Mesenchymal stem cell (in vitro differentiated cells and primary cell): ENCODE measurements at regions not wholly inside any gene's neighbourhood (a gene's known extent, or its start where the extent isn't known, plus 50 kb on each side); places are given as distances from the start of the nearest gene placed in this dataset.

Experiments used
- DNase-seq: peaks from one replicate; pipeline ENCODE4 v3.0.0-alpha.2; 2013
- H2AFZ ChIP-seq: one replicate; pipeline ENCODE4 v1.6.1; 2013; ENCODE audit warnings: low read depth, mild to moderate bottlenecking, control low read depth, inconsistent platforms, low read length, moderate library complexity
- H2AK5ac ChIP-seq: 2 replicates; pipeline ENCODE4 v1.6.1; 2013; ENCODE audit warnings: low read length, moderate library complexity, mild to moderate bottlenecking, inconsistent platforms; ENCODE audit not compliant: severe bottlenecking
- H2BK120ac ChIP-seq: one replicate; pipeline ENCODE4 v1.6.1; 2013; ENCODE audit warnings: low read depth, mild to moderate bottlenecking, inconsistent platforms, low read length, moderate library complexity
- H2BK12ac ChIP-seq, 2 experiments: one replicate each; pipeline ENCODE4 v1.6.1; 2013; ENCODE audit warnings: inconsistent platforms in 2 of 2, low read length in 2 of 2, mild to moderate bottlenecking in 2 of 2, moderate library complexity in 2 of 2, control low read depth in 1 of 2
- H2BK15ac ChIP-seq: one replicate; pipeline ENCODE4 v1.6.1; 2013; ENCODE audit warnings: mild to moderate bottlenecking, low read depth, inconsistent platforms; ENCODE audit not compliant: poor library complexity, severe bottlenecking
- H2BK5ac ChIP-seq: 2 replicates; pipeline ENCODE4 v1.6.1; 2013; ENCODE audit warnings: low read depth, mild to moderate bottlenecking, low read length, control low read depth, inconsistent platforms; ENCODE audit not compliant: poor library complexity, severe bottlenecking
- H3K14ac ChIP-seq, 2 experiments: one replicate each; pipeline ENCODE4 v1.6.1; 2013; ENCODE audit warnings: inconsistent platforms in 2 of 2, low read length in 2 of 2, control low read depth in 1 of 2, mild to moderate bottlenecking in 1 of 2, moderate library complexity in 1 of 2
- H3K18ac ChIP-seq, 2 experiments: one replicate each; pipeline ENCODE4 v1.6.1; 2013; ENCODE audit warnings: inconsistent platforms in 2 of 2, low read length in 2 of 2, control low read depth in 1 of 2, low read depth in 1 of 2, mild to moderate bottlenecking in 1 of 2
- H3K23ac ChIP-seq, 2 experiments: one replicate each; pipeline ENCODE4 v1.6.1; 2013; ENCODE audit warnings: inconsistent platforms in 2 of 2, low read length in 2 of 2, mild to moderate bottlenecking in 2 of 2, moderate library complexity in 2 of 2, control low read depth in 1 of 2
- H3K27ac ChIP-seq: 2 replicates; pipeline ENCODE4 v1.5.1; 2013; ENCODE audit warnings: mild to moderate bottlenecking, moderate library complexity, low read length, control low read depth, inconsistent platforms; ENCODE audit not compliant: poor library complexity, severe bottlenecking
- H3K27me3 ChIP-seq, 2 experiments: 2 replicates each; pipeline versions ENCODE4 v1.6.1 to v1.7.0; 2013; ENCODE audit warnings: low read length in 2 of 2, mild to moderate bottlenecking in 2 of 2, moderate library complexity in 2 of 2, control low read depth in 1 of 2, inconsistent platforms in 1 of 2; ENCODE audit not compliant: control insufficient read depth in 1 of 2, insufficient read depth in 1 of 2
- H3K36me3 ChIP-seq, 2 experiments: 2 replicates each; pipeline versions ENCODE4 v1.6.1 to v1.7.0; 2013; ENCODE audit warnings: low read length in 2 of 2, control low read depth in 1 of 2, inconsistent platforms in 1 of 2, low read depth in 1 of 2, mild to moderate bottlenecking in 1 of 2; ENCODE audit not compliant: insufficient read depth in 2 of 2, control insufficient read depth in 1 of 2
- H3K4ac ChIP-seq, 2 experiments: one replicate each; pipeline ENCODE4 v1.6.1; 2013; ENCODE audit warnings: inconsistent platforms in 2 of 2, low read length in 2 of 2, mild to moderate bottlenecking in 2 of 2, moderate library complexity in 2 of 2, control low read depth in 1 of 2, low read depth in 1 of 2
- H3K4me1 ChIP-seq: 2 replicates; pipeline ENCODE4 v1.6.1; 2013; ENCODE audit warnings: low read depth, low read length, control low read depth; ENCODE audit not compliant: control insufficient read depth, insufficient read depth
- H3K4me2 ChIP-seq: 2 replicates; pipeline ENCODE4 v1.6.1; 2013; ENCODE audit warnings: low read length, mild to moderate bottlenecking, inconsistent platforms; ENCODE audit not compliant: poor library complexity, severe bottlenecking
- H3K4me3 ChIP-seq, 2 experiments: 2 replicates each; pipeline versions ENCODE4 v1.5.1 to v1.7.0; 2013; ENCODE audit warnings: low read length in 2 of 2, mild to moderate bottlenecking in 2 of 2, control low read depth in 1 of 2, low read depth in 1 of 2; ENCODE audit not compliant: insufficient read depth in 1 of 2
- H3K79me1 ChIP-seq: replicated peaks from 2 replicates; pipeline ENCODE4 v1.6.1; 2013; ENCODE audit warnings: mild to moderate bottlenecking, control low read depth, low read length, inconsistent platforms; ENCODE audit not compliant: poor library complexity, severe bottlenecking
- H3K9ac ChIP-seq: 2 replicates; pipeline ENCODE4 v1.7.0; 2013; ENCODE audit warnings: mild to moderate bottlenecking, low read length, moderate library complexity
- H3K9me3 ChIP-seq: 2 replicates; pipeline ENCODE4 v1.7.0; 2013; ENCODE audit warnings: mild to moderate bottlenecking, low read length; ENCODE audit not compliant: control insufficient read depth
- H4K8ac ChIP-seq: one replicate; pipeline ENCODE4 v1.6.1; 2013; ENCODE audit warnings: inconsistent platforms, mild to moderate bottlenecking, low read length, moderate library complexity
- H4K91ac ChIP-seq: one replicate; pipeline ENCODE4 v1.6.1; 2013; ENCODE audit warnings: mild to moderate bottlenecking, low read length, inconsistent platforms
- WGBS: methylation state at CpG from one replicate; pipeline ENCODE4 v1.1.7; 2013; ENCODE audit warnings: mixed read lengths; 5-methylcytosine and 5-hydroxymethylcytosine counted together

DNA sequence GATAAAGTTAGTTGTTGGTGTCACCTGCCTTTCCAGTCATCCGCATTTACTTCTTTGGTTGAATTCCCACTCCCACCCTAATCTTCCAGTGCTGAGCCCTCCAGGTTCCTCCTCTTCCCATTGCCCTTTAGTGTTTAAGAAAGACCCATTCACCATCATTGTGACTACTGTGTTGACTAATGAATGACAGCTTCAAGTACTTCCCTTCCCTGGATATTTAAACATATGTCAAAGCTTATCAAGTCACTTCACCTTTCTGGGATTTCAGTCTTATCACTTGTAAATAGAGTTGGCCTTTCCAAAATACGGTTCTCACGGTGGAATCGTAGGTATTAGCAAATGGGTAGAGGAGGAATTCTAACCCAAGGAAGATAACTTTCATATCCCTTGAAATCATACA, 201.6 kb upstream of the SVIL start:
- Histone ChIP-seq H2AFZ (no peak overlapping the region), H3K4ac (no peak overlapping the region), H3K27ac (no peak overlapping the region), H2BK15ac (no peak overlapping the region), H3K79me1 (no peaks in the 10 kb centered on the region), H3K27me3 (peaks cover 0 to 33% of the 10 kb centered on the region in 2 experiments), H3K18ac (no peak overlapping the region), H3K36me3 (no peaks in the 10 kb centered on the region), H3K4me2 (no peak overlapping the region), H3K9ac (no peak overlapping the region), H4K8ac (no peak overlapping the region), H2BK12ac (peak overlapping the region; percentile 29 to 38), H2BK5ac (no peak overlapping the region), H3K23ac (no peak overlapping the region), H2BK120ac (no peak overlapping the region), H4K91ac (no peak overlapping the region), H3K14ac (no peak overlapping the region), H3K9me3 (no peaks in the 10 kb centered on the region), H3K4me3 (no peak overlapping the region), H2AK5ac (no peak overlapping the region), H3K4me1 (peaks cover 2% of the 10 kb centered on the region)
- DNase-seq = no peak
- WGBS = 97% methylated on average over 4 of the region's 4 CpGs

DNA sequence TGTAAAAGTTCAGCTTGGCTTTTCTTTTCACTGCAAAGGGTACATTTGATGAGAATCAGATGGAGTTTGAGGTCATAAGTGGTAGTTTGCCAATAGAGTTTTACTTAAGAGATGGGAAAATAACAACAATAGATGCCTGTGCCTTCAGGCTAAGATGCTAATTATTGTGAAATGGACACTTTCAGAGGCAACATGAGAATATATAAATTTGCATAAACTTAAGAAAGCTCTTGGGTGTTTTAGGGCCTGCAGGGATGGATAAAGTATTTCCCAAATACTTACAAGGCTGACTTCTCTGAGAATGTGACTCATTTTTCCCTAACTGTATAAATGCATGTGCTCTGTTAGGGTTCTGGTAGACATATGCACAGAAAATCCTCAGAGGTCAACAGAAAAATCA, 200.3 kb upstream of the SVIL start:
- no peak overlapping the region for H2BK12ac ChIP-seq

DNA sequence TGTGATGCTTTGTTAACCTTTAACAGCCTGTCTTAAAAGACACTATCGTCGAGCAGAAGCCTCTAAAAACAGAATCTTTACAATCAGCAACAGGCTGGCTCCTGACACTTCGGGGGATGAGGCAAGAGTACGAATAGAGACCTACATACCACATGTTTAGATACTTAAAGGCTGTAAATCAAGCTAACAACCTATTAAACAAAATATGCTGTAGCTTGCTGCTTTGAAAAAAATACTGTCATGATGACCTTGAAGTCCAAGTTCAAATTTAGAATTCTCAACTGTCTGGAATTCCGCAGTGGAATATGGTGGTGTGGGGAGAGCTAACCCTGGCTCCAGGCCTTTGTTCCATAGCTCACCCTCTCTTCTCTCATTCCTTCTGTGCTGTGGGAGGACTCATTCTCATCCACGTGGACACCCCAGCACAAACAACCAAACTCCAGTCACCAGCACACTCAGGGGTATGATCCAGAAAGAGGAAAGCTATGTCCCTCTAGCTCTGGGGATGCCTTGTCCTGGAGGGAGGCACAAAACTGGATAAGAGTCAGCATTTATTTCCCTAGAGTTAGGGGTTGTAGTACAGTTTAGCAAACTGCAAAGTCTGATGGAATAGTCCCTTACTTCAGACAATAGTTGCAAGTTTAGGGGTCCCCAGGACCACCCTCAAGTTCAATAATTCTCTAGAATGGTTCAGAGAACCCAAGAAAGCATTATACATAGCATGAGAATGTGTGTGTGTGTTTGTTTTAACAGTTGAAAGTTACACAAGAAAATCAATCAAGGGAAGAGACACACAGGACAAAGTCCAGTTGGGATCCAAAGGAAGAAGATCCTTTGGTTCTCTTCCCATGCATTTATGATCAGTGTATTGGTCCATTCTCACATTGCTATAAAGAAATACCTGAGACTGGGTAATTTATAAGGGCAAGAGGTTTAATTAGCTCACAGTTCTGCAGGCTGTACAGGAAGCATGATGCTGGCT, 196.1 kb upstream of the SVIL start:
- Histone ChIP-seq H4K8ac (peak overlapping the region; percentile 80), H3K27ac (no peak overlapping the region), H3K4me1 (no peaks in the 10 kb centered on the region), H2BK12ac (peak overlapping the region; percentile 45), H3K14ac (peak overlapping the region in 1 of 2 experiments; percentile 13), H2BK15ac (no peak overlapping the region), H3K4ac (peak overlapping the region in 1 of 2 experiments; percentile 1), H2BK5ac (no peak overlapping the region), H2AFZ (no peak overlapping the region), H2BK120ac (no peak overlapping the region), H3K18ac (peak overlapping the region in 1 of 2 experiments; percentile 53), H3K4me3 (no peak overlapping the region), H3K4me2 (no peak overlapping the region), H2AK5ac (no peak overlapping the region), H3K9ac (no peak overlapping the region), H3K9me3 (peaks cover 6% of the 10 kb centered on the region), H3K27me3 (peaks cover 0 to 2% of the 10 kb centered on the region in 2 experiments), H3K79me1 (no peaks in the 10 kb centered on the region), H3K23ac (no peak overlapping the region), H3K36me3 (no peaks in the 10 kb centered on the region), H4K91ac (no peak overlapping the region)
- peak; percentile 84 for DNase-seq
- 40% methylated on average over 6 of the region's 6 CpGs for WGBS

More for the DNA sequence above, 200.3 kb upstream of the SVIL start:
- Histone ChIP-seq H4K91ac (no peak overlapping the region), H3K4me3 (no peak overlapping the region), H3K18ac (no peak overlapping the region), H3K36me3 (no peaks in the 10 kb centered on the region), H2AK5ac (no peak overlapping the region), H2BK15ac (no peak overlapping the region), H3K27ac (no peak overlapping the region), H3K9ac (no peak overlapping the region), H3K9me3 (peaks cover 1% of the 10 kb centered on the region), H2BK120ac (no peak overlapping the region), H4K8ac (no peak overlapping the region), H3K4ac (no peak overlapping the region), H2BK5ac (no peak overlapping the region), H3K27me3 (peaks cover 0 to 22% of the 10 kb centered on the region in 2 experiments), H3K23ac (no peak overlapping the region), H3K14ac (no peak overlapping the region), H3K4me1 (peaks cover 2% of the 10 kb centered on the region), H3K79me1 (no peaks in the 10 kb centered on the region), H2AFZ (no peak overlapping the region), H3K4me2 (no peak overlapping the region)
- peak; percentile 68 for DNase-seq

DNA sequence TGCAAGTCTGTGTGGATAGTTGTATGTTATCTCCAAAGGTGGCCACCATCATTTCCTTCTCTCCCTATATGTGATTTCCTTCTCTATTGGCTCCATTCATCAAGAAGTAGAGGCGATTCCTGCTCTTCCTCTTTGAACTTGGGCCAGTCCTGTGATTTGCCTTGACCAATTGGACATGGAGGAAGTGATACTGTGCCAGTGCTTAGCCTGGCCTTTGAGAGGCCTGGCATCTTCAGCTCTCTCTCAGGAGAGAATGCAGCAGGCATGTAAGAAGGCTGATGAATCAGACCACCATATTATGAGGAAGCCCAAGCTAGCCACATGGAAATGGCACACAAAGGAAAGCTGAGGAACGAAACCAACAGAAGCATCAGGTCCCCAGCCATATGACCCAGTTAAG, 195.0 kb upstream of the SVIL start:
- Histone ChIP-seq H4K91ac (peak overlapping the region; percentile 77), H3K4ac (peak overlapping the region; percentile 79 to 90), H3K36me3 (no peaks in the 10 kb centered on the region), H3K27me3 (peaks cover 0 to 6% of the 10 kb centered on the region in 2 experiments), H3K9ac (no peak overlapping the region), H2BK5ac (no peak overlapping the region), H4K8ac (peak overlapping the region; percentile 52), H3K4me3 (no peak overlapping the region), H3K9me3 (peaks cover 6% of the 10 kb centered on the region), H3K14ac (peak overlapping the region in 1 of 2 experiments; percentile 38), H3K18ac (peak overlapping the region; percentile 81 to 89), H3K4me2 (no peak overlapping the region), H2BK12ac (peak overlapping the region; percentile 98 to 99), H2BK120ac (peak overlapping the region; percentile 71), H2AFZ (no peak overlapping the region), H2BK15ac (no peak overlapping the region), H3K23ac (no peak overlapping the region), H3K79me1 (no peaks in the 10 kb centered on the region), H2AK5ac (no peak overlapping the region), H3K27ac (no peak overlapping the region), H3K4me1 (no peaks in the 10 kb centered on the region)
- no peak for DNase-seq
- WGBS = 100% methylated on average over 1 of the region's 2 CpGs
